Activated CD4-positive, CD25-positive, alpha-beta regulatory T cell treated with anti-CD3 and anti-CD28 coated beads, Interleukin-2, amount 50 U/mL, for 16 hours (primary cell): ENCODE measurements at regions not wholly inside any gene's neighbourhood (a gene's known extent, or its start where the extent isn't known, plus 50 kb on each side); places are given as distances from the start of the nearest gene placed in this dataset.

Experiments used
- DNase-seq: peaks from one replicate; pipeline ENCODE4 v3.0.0-alpha.2; 2020; ENCODE audit warnings: low read depth, low spot score

- no peak for DNase-seq
Measured at GRCh38 chr10:10346390-10347150, 671.1 kb upstream of the CELF2 start.

- no peak for DNase-seq
Measured at GRCh38 chr10:10350050-10350449, 667.6 kb upstream of the CELF2 start.

GRCh38 chr10:10351451-10351850, 666.2 kb upstream of the CELF2 start:
- no peak for DNase-seq

- DNase-seq, result no peak
Measured at GRCh38 chr10:10353326-10353868, 664.3 kb upstream of the CELF2 start.

GRCh38 chr10:10359263-10359662, 658.4 kb upstream of the CELF2 start:
- DNase-seq, result no peak

- DNase-seq, result no peak
Measured at GRCh38 chr10:10361301-10361885, 656.3 kb upstream of the CELF2 start.

- no peak for DNase-seq
Measured at GRCh38 chr10:10362800-10363199, 654.9 kb upstream of the CELF2 start.

GRCh38 chr10:10363217-10363616, 654.5 kb upstream of the CELF2 start:
- DNase-seq, result no peak

GRCh38 chr10:10364902-10365301, 652.8 kb upstream of the CELF2 start:
- no peak for DNase-seq

GRCh38 chr10:10365676-10366075, 652.0 kb upstream of the CELF2 start:
- DNase-seq, result no peak

- no peak for DNase-seq
Measured at GRCh38 chr10:10366836-10367235, 650.8 kb upstream of the CELF2 start.

- DNase-seq, result no peak
Measured at GRCh38 chr10:10367264-10367663, 650.4 kb upstream of the CELF2 start.

GRCh38 chr10:10368951-10369576, 648.6 kb upstream of the CELF2 start:
- no peak for DNase-seq

GRCh38 chr10:10385831-10386230, 631.8 kb upstream of the CELF2 start:
- no peak for DNase-seq

- DNase-seq, result no peak
Measured at GRCh38 chr10:10389182-10389581, 628.5 kb upstream of the CELF2 start.

GRCh38 chr10:10392511-10392910, 625.2 kb upstream of the CELF2 start:
- no peak for DNase-seq

- no peak for DNase-seq
Measured at GRCh38 chr10:10394933-10395658, 622.6 kb upstream of the CELF2 start.

- DNase-seq, result no peak
Measured at GRCh38 chr10:10396601-10397000, 621.1 kb upstream of the CELF2 start.

GRCh38 chr10:10397906-10398305, 619.8 kb upstream of the CELF2 start:
- DNase-seq, result no peak

GRCh38 chr10:10403762-10404161, 613.9 kb upstream of the CELF2 start:
- no peak for DNase-seq

- no peak for DNase-seq
Measured at GRCh38 chr10:10417671-10418070, 600.0 kb upstream of the CELF2 start.

- DNase-seq, result no peak
Measured at GRCh38 chr10:10418387-10418786, 599.3 kb upstream of the CELF2 start.
